ENCODE measurements at regions not wholly inside any gene's neighbourhood (a gene's known extent, or its start where the extent isn't known, plus 50 kb on each side); places are given as distances from the start of the nearest gene placed in this dataset.

- no peaks in the 10 kb centered on the region for H3K9me1 ChIP-seq (ENCODE audit: control insufficient read depth, extremely low read depth, insufficient read depth, low read length)
- dilution Hi-C loops (cut with MboI; ENCODE audit: extremely low pct_ligation_motif_present, low sequenced_read_pairs): no loop called here
- DNase-seq (ENCODE audit: low read depth, low spot score) (no peak), FAIRE-seq (no peak)
- no peak overlapping the region for H3K4me2 ChIP-seq (ENCODE audit: control insufficient read depth, extremely low read depth, insufficient read depth, low read depth, low read length)
- H3K36me3 ChIP-seq (ENCODE audit: control insufficient read depth in 2 of 2, extremely low read depth in 1 of 2, insufficient read depth in 2 of 2, low read length in 2 of 2): no peaks in the 10 kb centered on the region
- H3K9me3 ChIP-seq (ENCODE audit: control insufficient read depth, low read depth, low read length): no peaks in the 10 kb centered on the region
- TF ChIP-seq CTCF (optimal IDR thresholded peaks at IDR 0.05 in 1 of 3, IDR thresholded peaks at IDR 0.05 in 1 of 3, conservative IDR thresholded peaks at IDR 0.05 in 1 of 3; ENCODE audit: extremely low read depth in 1 of 3, insufficient read depth in 2 of 3, low read length in 3 of 3) (no peak), EZH2 (IDR thresholded peaks at IDR 0.05; ENCODE audit: low read length) (no peak)
- H2AFZ ChIP-seq (ENCODE audit: control insufficient read depth, low read length): no peak overlapping the region
- no peaks in the 10 kb centered on the region for H3K27me3 ChIP-seq (ENCODE audit: control insufficient read depth, extremely low read depth, insufficient read depth, low read length)
- no peaks in the 10 kb centered on the region for H4K20me1 ChIP-seq (ENCODE audit: control insufficient read depth, extremely low read depth, insufficient read depth, low read length)
- no peaks in the 10 kb centered on the region for H3K79me2 ChIP-seq (ENCODE audit: control insufficient read depth, insufficient read depth, low read length)
- H3K27ac ChIP-seq (ENCODE audit: control insufficient read depth, insufficient read depth, low read length): no peak overlapping the region
- no peak overlapping the region for H3K9ac ChIP-seq (ENCODE audit: control insufficient read depth, extremely low read depth, insufficient read depth, low read length)
- H3K4me1 ChIP-seq (ENCODE audit: control insufficient read depth, extremely low read depth, insufficient read depth, low read length): no peaks in the 10 kb centered on the region
- no peak overlapping the region for H3K4me3 ChIP-seq (ENCODE audit: control insufficient read depth in 2 of 3, extremely low read depth in 1 of 3, insufficient read depth in 2 of 3, low read depth in 1 of 3, low read length in 3 of 3)
Measured at GRCh38 chr5:8393240-8393639, 524.3 kb downstream of the MTRR start.

DNA sequence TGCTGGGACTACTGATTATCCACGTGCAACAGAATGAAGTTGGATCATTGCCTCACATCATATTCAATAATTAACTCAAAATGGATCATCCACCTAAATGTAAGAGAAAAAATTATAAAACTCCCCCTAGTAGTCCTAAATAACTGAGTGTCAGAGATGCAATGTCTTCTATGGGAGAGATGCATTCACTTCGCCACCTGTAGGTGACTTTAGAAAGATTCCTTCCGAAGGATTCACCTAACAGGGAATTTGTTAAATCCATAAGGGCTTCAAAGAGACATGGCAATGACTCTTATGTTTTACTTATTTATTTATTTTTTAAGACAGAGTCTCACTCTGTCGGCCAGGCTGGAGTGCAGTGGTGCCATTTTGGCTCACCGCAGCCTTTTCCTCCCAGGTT lies 526.0 kb downstream of the MTRR start:
- Histone ChIP-seq H3K27ac (ENCODE audit: control insufficient read depth, insufficient read depth, low read length) (no peak overlapping the region), H2AFZ (ENCODE audit: control insufficient read depth, low read length) (no peak overlapping the region), H3K4me3 (ENCODE audit: control insufficient read depth in 2 of 3, extremely low read depth in 1 of 3, insufficient read depth in 2 of 3, low read depth in 1 of 3, low read length in 3 of 3) (no peak overlapping the region), H4K20me1 (ENCODE audit: control insufficient read depth, extremely low read depth, insufficient read depth, low read length) (no peaks in the 10 kb centered on the region), H3K9me1 (ENCODE audit: control insufficient read depth, extremely low read depth, insufficient read depth, low read length) (no peaks in the 10 kb centered on the region), H3K36me3 (ENCODE audit: control insufficient read depth in 2 of 2, extremely low read depth in 1 of 2, insufficient read depth in 2 of 2, low read length in 2 of 2) (no peaks in the 10 kb centered on the region), H3K27me3 (ENCODE audit: control insufficient read depth, extremely low read depth, insufficient read depth, low read length) (no peaks in the 10 kb centered on the region), H3K79me2 (ENCODE audit: control insufficient read depth, insufficient read depth, low read length) (no peaks in the 10 kb centered on the region), H3K4me1 (ENCODE audit: control insufficient read depth, extremely low read depth, insufficient read depth, low read length) (no peaks in the 10 kb centered on the region), H3K9me3 (ENCODE audit: control insufficient read depth, low read depth, low read length) (no peaks in the 10 kb centered on the region), H3K9ac (ENCODE audit: control insufficient read depth, extremely low read depth, insufficient read depth, low read length) (no peak overlapping the region), H3K4me2 (ENCODE audit: control insufficient read depth, extremely low read depth, insufficient read depth, low read depth, low read length) (no peak overlapping the region)
- FAIRE-seq: no peak
- DNase-seq (ENCODE audit: low read depth, low spot score): no peak
- no peak for TF ChIP-seq EZH2 (IDR thresholded peaks at IDR 0.05; ENCODE audit: low read length)
- no peak for TF ChIP-seq CTCF (optimal IDR thresholded peaks at IDR 0.05 in 1 of 3, IDR thresholded peaks at IDR 0.05 in 1 of 3, conservative IDR thresholded peaks at IDR 0.05 in 1 of 3; ENCODE audit: extremely low read depth in 1 of 3, insufficient read depth in 2 of 3, low read length in 3 of 3)
- dilution Hi-C loops (cut with MboI; ENCODE audit: extremely low pct_ligation_motif_present, low sequenced_read_pairs): no loop called here

All from keratinocyte (primary cell).